Choroid plexus epithelial cell (primary cell): ENCODE measurements at regions not wholly inside any gene's neighbourhood (a gene's known extent, or its start where the extent isn't known, plus 50 kb on each side); places are given as distances from the start of the nearest gene placed in this dataset.
"Not testable (repeated sequence)": the region's sequence is repeated elsewhere in the genome, so short reads cannot be mapped to it uniquely, and the experiment has no call there.

Source experiments
- DNase-seq: peaks from one replicate; pipeline ENCODE4 v3.0.0-alpha.2; 2010; ENCODE audit warnings: low read depth
- H3K4me3 ChIP-seq: 2 replicates; pipeline ENCODE4 v1.5.1; 2011; ENCODE audit warnings: low read depth, mild to moderate bottlenecking, control low read depth, low read length, moderate library complexity
- TF ChIP-seq, protein P1 (sequence below): conservative IDR thresholded peaks from 2 replicates; pipeline ENCODE4 v1.5.1; 2011; ENCODE audit warnings: low read depth, mild to moderate bottlenecking, control low read depth, inconsistent platforms, low read length, moderate library complexity

DNA sequence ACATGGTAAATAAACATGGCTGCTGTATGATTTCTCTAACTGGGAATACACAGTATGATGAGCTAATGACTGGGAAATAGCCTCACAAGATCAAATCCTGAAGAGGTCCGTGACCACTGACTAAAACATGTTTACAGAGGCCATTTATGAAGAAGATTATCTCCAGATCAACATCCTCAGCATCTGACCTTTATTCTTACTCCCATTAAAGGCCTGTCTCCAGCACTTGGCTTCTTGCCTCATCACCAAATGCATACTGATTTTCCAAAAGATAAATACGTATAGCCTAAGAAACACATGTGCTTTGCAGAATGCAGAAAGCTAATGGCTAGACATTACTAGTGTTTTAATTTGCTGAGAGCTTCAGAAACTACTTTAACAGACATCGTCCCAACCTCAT lies 108.0 kb upstream of the TSLP start:
- no peak for DNase-seq
- no peak overlapping the region for H3K4me3 ChIP-seq
- TF ChIP-seq, protein P1, sequence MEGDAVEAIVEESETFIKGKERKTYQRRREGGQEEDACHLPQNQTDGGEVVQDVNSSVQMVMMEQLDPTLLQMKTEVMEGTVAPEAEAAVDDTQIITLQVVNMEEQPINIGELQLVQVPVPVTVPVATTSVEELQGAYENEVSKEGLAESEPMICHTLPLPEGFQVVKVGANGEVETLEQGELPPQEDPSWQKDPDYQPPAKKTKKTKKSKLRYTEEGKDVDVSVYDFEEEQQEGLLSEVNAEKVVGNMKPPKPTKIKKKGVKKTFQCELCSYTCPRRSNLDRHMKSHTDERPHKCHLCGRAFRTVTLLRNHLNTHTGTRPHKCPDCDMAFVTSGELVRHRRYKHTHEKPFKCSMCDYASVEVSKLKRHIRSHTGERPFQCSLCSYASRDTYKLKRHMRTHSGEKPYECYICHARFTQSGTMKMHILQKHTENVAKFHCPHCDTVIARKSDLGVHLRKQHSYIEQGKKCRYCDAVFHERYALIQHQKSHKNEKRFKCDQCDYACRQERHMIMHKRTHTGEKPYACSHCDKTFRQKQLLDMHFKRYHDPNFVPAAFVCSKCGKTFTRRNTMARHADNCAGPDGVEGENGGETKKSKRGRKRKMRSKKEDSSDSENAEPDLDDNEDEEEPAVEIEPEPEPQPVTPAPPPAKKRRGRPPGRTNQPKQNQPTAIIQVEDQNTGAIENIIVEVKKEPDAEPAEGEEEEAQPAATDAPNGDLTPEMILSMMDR: no peak

DNA sequence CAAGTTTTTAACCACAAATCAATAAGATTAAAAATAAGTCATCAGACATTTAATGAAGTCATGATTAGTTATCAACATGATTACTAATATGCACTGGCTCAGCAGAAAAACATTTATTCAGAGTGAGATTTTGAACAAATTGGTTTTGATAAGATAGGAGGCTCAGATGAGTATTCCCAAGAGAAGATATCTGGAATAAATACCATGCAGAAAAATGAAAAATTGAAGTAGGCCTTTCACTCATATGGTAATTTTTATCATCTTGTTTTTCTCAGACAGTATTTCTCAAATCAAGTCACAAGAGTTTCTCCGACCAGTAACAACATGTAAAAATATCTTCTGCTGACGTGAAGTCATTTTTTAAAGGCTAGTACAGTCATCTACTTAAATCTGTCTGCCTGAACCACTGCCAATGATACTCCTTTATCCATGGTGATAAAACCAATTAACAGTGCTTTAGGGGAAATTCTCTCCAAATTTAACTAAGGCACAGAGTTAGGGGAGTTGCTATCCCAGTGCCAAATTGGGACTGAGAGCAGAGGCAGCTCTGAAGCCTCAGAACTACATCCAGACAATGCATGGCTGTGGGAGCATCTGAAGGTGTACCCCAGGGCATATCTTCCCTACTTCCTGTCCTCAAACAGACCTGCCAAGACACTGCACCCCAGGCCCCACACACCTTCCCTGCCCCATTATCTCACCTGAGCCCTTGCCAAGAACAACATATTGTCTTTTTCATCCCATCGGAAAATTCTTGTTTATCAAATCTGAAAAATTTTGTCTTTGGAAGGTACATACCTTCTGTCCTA lies 105.5 kb upstream of the TSLP start:
- TF ChIP-seq, protein P1: no peak
- H3K4me3 ChIP-seq: no peak overlapping the region
- DNase-seq: peak; percentile 17

DNA sequence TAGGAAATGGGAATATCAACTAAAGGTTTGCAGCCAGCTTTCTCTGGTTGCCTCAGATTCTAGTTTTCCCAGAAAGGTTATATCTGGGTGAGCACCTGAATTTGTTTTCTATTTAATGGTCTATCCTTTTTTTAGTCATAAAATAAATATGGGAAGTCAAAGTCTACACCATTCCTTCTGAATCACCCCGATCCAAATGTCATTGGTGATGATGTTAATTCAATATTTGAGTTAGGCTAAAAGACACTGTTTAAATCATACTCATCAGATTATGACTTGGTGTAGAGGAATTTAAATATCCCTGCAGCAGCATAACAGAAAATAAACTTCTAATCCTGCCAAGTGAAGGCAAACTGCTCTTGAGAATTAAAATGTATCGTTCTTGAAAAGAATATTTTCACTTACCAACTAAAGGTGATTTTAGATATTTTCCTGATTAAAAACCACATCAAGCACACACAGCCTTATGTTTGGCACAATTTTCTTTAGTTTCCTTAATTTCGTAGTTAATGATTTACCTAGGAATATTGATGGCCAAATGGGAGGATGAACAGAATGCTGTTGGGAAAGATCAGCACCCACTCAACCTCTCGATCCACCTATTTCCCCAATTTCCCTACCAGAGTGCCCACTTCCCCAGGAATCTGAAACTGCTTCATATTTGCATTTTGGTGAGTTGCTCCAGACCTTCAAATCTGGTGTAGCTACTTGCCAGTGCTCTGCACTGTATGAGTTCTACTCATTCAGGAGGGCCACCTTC lies 103.1 kb upstream of the TSLP start:
- no peak for DNase-seq
- TF ChIP-seq, protein P1: no peak
- H3K4me3 ChIP-seq: no peak overlapping the region

DNA sequence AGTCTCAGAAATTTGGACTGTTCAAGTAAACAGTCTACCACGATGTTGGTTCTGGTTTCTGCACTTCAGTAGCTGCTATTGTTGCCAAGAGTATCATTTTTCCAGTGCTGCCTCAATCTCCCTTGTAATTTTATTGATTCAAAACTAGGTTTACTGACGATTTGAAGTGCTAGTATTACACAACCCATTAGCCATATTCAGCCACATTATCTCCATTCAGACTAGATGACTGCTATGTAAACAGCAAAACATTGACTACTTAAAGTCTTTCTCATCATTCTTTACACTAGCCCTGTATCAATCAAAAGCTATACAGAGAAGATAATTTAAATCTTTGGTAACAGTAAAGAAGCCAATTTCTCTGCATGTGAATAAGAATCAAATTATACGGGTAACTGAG lies 102.0 kb upstream of the TSLP start:
- no peak for DNase-seq
- no peak overlapping the region for H3K4me3 ChIP-seq
- TF ChIP-seq, protein P1: no peak

DNA sequence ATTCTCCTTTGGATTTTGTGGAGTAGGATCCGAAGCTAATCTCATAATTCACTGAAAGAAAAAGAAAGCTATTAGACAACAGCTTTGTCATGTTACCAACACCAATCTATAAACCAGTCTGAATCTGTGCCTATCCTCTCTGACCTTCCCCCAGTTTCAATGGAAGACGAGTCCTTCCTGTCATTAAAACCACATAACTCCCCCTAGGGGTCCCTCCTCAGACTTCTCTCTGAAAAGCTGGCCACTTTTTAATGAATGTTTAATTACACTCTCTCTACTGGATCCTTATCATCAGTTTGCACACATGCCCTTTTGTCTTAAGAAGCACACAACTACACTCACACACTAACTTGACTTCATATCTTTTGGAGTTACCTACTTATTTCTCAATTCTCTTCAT lies 98.0 kb upstream of the TSLP start:
- no peak for DNase-seq
- TF ChIP-seq, protein P1: peak; percentile 13
- no peak overlapping the region for H3K4me3 ChIP-seq

DNA sequence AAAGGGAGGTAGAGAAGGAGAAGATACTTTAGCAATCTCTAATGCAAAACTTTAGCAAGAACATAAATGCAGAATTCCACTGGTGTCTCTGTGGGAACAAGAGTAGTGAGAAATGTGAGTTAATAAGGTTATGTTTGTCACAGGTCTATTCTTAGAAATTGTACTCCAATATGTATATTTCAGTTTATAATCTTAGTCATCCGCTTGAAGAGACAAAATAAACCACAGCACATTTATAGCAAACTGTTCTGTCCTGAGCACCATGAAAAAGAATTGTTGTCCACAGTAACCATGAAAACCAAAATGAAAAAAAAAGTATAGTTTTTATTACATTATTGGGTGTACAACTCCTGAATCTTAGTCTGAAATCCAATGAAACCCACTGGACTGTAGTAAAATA lies 93.6 kb upstream of the TSLP start:
- H3K4me3 ChIP-seq: no peak overlapping the region
- DNase-seq: peak; percentile 8
- TF ChIP-seq, protein P1: no peak

DNA sequence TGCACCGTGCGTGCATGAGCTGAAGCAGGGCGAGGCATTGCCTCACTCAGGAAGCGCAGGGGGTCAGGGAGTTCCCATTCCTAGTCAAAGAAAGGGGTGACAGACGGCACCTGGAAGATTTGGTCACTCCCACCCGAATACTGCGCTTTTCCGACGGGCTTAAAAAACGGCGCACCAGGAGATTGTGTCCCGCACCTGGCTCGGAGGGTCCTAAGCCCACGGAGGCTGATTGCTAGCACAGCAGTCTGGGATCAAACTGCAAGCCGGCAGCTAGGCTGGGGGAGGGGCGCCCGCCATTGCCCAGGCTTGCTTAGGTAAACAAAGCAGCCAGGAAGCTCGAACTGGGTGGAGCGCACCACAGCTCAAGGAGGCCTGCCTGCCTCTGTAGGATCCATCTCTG lies 85.6 kb upstream of the TSLP start:
- not testable (repeated sequence) for DNase-seq, H3K4me3 ChIP-seq

DNA sequence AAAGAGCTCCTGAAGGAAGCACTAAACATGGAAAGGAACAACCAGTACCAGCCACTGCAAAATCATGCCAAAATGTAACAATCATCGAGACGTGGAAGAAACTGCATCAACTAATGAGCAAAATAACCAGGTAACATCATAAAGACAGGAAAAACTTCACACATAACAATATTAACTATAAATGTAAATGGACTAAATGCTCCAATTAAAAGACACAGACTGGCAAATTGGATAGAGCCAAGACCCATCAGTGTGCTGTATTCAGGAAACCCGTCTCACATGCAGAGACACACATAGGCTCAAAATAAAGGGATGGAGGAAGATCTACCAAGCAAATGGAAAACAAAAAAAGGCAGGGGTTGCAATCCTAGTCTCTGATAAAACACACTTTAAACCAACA lies 83.9 kb upstream of the TSLP start:
- not testable (repeated sequence) for H3K4me3 ChIP-seq, DNase-seq
